HEK293T (cell line): ENCODE measurements at regions not wholly inside any gene's neighbourhood (a gene's known extent, or its start where the extent isn't known, plus 50 kb on each side); places are given as distances from the start of the nearest gene placed in this dataset.

Source experiments
- CTCF ChIA-PET: fragments of 350-600 bp; formaldehyde crosslinking; extraction: SDS; loops from one replicate; lab custom pipeline; 2021; ENCODE audit warnings: antibody characterized with exemption, inconsistent platforms; lab: Yijun Ruan, JAX
- POLR2A ChIA-PET: fragments of 350-600 bp; formaldehyde crosslinking; extraction: SDS; loops from one replicate; lab custom pipeline; 2020; ENCODE audit warnings: antibody characterized with exemption, inconsistent platforms; lab: Yijun Ruan, JAX
- DNase-seq: peaks from one replicate; pipeline ENCODE4 v3.0.0; 2012; ENCODE audit warnings: mixed read lengths; ENCODE audit errors: extremely low spot score
- ARNT ChIP-seq: fragments of 450-650 bp; IDR thresholded peaks from 2 replicates; pipeline ENCODE4 v1.6.1; 2017; ENCODE audit warnings: mild to moderate bottlenecking
- BHLHE40 ChIP-seq: fragments of 450-650 bp; IDR thresholded peaks from 2 replicates; pipeline ENCODE4 v1.6.1; 2016; ENCODE audit warnings: mild to moderate bottlenecking, moderate library complexity, borderline replicate concordance
- CTBP1 ChIP-seq: fragments of 450-650 bp; IDR thresholded peaks from 2 replicates; pipeline ENCODE4 v1.6.1; 2016; ENCODE audit warnings: borderline replicate concordance
- ELF4 ChIP-seq: fragments of 450-650 bp; IDR thresholded peaks from 2 replicates; pipeline ENCODE4 v1.6.1; 2017; ENCODE audit warnings: antibody characterized with exemption
- FOXA1 ChIP-seq: fragments of 450-650 bp; IDR thresholded peaks from 2 replicates; pipeline ENCODE4 v1.6.1; 2016; ENCODE audit warnings: mild to moderate bottlenecking
- FOXK2 ChIP-seq: fragments of 450-650 bp; IDR thresholded peaks from 2 replicates; pipeline ENCODE4 v1.6.1; 2016; ENCODE audit warnings: mild to moderate bottlenecking
- FOXM1 ChIP-seq: fragments of 450-650 bp; IDR thresholded peaks from 2 replicates; pipeline ENCODE4 v1.6.1; 2017; ENCODE audit warnings: mild to moderate bottlenecking, borderline replicate concordance
- HDGF ChIP-seq: fragments of 450-650 bp; IDR thresholded peaks from 2 replicates; pipeline ENCODE4 v1.6.1; 2017; ENCODE audit warnings: antibody characterized with exemption, borderline replicate concordance
- L3MBTL2 ChIP-seq: fragments of 450-650 bp; conservative IDR thresholded peaks from 2 replicates; pipeline ENCODE4 v1.6.1; 2016; ENCODE audit warnings: mild to moderate bottlenecking
- LEF1 ChIP-seq: fragments of 450-650 bp; IDR thresholded peaks from 2 replicates; pipeline ENCODE4 v1.6.1; 2017; ENCODE audit warnings: mild to moderate bottlenecking, borderline replicate concordance
- NFRKB ChIP-seq: fragments of 450-650 bp; IDR thresholded peaks from 2 replicates; pipeline ENCODE4 v1.6.1; 2016; ENCODE audit warnings: mild to moderate bottlenecking, moderate library complexity
- SP1 ChIP-seq: fragments of 450-650 bp; IDR thresholded peaks from 2 replicates; pipeline ENCODE4 v1.6.1; 2017
- SUZ12 ChIP-seq: fragments of 450-650 bp; IDR thresholded peaks from 2 replicates; pipeline ENCODE4 v1.6.1; 2016; ENCODE audit warnings: mild to moderate bottlenecking
- TARDBP ChIP-seq: fragments of 450-650 bp; IDR thresholded peaks from 2 replicates; pipeline ENCODE4 v1.6.1; 2016
- ZNF384 ChIP-seq: fragments of 450-650 bp; IDR thresholded peaks from 2 replicates; pipeline ENCODE4 v1.6.1; 2016
- TF ChIP-seq, protein P1 (sequence below): fragments of 450-650 bp; IDR thresholded peaks from 2 replicates; pipeline ENCODE4 v1.6.1; 2016

DNA sequence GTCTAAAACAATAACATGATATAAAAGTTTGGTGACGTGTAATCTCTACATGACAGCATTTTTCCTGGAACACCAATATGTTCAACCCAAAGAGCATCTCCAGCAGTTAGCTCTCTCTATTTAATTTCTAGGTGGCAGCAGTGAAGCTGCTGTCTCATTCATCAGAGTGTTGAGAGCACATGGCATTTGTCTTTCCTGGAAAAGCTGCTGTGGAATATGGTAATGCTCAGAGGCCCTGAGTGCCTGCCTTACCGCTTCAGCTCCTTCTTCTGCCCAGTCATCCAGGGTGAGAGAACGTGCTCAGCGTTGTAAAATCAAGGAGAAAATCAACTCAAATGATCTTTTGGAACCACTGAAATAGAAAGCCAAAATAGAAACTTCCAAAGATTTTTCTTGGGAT is 640.7 kb downstream of the ADGRL2 start:
- ChIA-PET POLR2A (no interaction called here), CTCF (no interaction called here)
- DNase-seq = no peak
- no peak for TF ChIP-seq SP1
- no peak for TF ChIP-seq BHLHE40
- TF ChIP-seq HDGF = no peak
- no peak for TF ChIP-seq ELF4
- TF ChIP-seq SUZ12 = no peak
- TF ChIP-seq FOXA1 = no peak
- no peak for TF ChIP-seq NFRKB
- TF ChIP-seq LEF1 = no peak
- TF ChIP-seq, protein P1, sequence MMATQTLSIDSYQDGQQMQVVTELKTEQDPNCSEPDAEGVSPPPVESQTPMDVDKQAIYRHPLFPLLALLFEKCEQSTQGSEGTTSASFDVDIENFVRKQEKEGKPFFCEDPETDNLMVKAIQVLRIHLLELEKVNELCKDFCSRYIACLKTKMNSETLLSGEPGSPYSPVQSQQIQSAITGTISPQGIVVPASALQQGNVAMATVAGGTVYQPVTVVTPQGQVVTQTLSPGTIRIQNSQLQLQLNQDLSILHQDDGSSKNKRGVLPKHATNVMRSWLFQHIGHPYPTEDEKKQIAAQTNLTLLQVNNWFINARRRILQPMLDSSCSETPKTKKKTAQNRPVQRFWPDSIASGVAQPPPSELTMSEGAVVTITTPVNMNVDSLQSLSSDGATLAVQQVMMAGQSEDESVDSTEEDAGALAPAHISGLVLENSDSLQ = no peak
- no peak for TF ChIP-seq L3MBTL2
- no peak for TF ChIP-seq CTBP1
- TF ChIP-seq TARDBP = no peak

DNA sequence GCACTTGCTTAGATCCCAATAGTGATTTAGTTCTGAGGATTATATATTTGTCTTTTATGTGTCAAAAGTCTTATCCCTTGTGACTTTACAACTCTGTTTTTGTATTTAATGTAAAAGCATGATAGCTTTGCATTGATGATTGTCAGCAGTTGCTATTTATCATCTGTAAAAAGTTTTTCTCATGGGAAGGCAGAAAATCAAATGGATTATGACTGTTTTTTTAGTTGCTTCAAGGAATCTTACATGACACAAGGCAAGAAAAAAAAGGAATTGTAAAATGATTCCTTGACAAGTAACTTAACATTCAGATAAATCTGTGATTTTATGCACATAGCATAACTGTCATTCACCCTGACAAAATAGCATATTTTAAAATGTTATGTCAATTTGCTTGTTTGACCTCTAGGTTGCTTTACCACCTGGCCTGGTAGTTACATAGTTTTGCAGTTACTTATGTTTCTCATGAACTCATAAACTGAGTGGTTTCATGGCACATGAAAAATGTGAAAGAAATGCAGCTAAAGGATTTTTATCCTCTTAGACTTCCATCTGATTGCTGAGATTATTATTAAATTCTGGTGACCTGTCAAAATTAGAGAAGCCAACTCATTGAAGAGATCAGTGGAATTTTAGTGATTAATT is 622.6 kb downstream of the ADGRL2 start:
- CTCF ChIA-PET = no interaction called here
- DNase-seq = no peak
- POLR2A ChIA-PET = no interaction called here
- TF ChIP-seq FOXA1 (no peak), BHLHE40 (no peak), SP1 (no peak), SUZ12 (no peak)
- TF ChIP-seq, protein P1 = no peak

DNA sequence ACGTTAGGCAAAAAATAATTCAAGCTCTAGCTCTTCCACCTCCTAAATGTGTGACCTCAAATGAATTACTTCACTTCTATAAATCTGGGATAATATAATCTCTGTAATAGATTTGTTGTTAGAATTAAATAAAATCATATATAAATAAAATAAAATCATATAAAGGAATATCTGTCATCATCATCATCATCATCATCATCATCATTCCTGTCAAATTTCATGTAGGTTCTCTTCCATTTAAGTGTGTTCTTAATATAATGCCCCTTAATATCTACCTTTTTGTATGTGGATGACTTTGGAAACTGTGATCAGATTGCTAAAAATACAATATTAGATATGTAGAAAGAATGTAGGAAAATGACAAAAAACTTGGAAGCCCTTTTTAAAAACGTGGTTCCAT is 621.0 kb downstream of the ADGRL2 start:
- TF ChIP-seq ZNF384 (no peak), FOXK2 (no peak), LEF1 (no peak), FOXA1 (no peak), ARNT (no peak)
- TF ChIP-seq, protein P1 = no peak
- CTCF ChIA-PET = no interaction called here
- no peak for DNase-seq
- POLR2A ChIA-PET = no interaction called here

DNA sequence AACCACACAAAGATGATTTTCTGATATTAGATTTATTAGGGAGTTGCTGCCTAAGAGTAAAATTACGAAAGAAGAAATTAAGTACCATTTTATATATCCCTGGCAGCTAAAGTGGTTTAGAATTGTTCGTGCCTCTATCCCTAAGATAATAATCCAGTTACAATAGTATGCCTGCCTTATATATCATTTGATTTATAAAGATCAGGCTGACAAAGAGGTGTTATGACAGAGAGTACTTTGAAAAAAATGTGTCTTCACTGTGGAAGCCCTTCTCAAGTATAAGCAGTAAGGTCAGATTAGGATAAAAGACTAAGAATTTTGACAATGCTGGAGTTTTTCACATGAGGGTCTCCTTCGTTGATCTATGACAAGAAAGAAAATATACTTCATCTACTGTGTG is 619.9 kb downstream of the ADGRL2 start:
- POLR2A ChIA-PET = no interaction called here
- CTCF ChIA-PET = no interaction called here

DNA sequence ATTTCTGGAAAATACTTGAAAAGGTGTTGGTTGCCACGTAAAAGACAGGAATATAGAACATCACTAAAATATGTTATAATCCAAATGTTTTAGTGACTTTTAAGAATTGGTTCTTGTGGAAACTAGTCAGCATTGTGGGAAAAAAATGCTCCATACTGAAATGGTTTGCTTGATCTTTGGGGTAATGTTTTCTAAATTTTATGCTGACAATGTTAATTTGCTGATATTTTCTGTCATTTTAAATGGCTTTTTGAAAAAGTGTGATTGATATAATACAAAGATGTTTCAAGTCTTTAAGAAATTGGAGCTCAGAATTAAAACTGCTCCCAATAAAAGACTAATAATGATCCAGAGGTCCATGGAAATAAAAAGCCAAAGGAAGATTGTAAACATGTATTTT is 610.9 kb downstream of the ADGRL2 start:
- ChIA-PET POLR2A (no interaction called here), CTCF (no interaction called here)
- no peak for DNase-seq
- TF ChIP-seq, protein P1 = no peak
- TF ChIP-seq ELF4 = no peak
- no peak for TF ChIP-seq SP1
- no peak for TF ChIP-seq FOXK2
- TF ChIP-seq FOXM1 = no peak
- TF ChIP-seq BHLHE40 = no peak
- no peak for TF ChIP-seq ZNF384
- no peak for TF ChIP-seq ARNT
- TF ChIP-seq SUZ12 = no peak
- TF ChIP-seq FOXA1 = no peak
- no peak for TF ChIP-seq L3MBTL2
- TF ChIP-seq TARDBP = no peak

More for the DNA sequence above, 619.9 kb downstream of the ADGRL2 start:
- no peak for DNase-seq
- TF ChIP-seq FOXM1 (no peak), LEF1 (no peak), HDGF (no peak), L3MBTL2 (no peak)
- TF ChIP-seq, protein P1 = no peak

DNA sequence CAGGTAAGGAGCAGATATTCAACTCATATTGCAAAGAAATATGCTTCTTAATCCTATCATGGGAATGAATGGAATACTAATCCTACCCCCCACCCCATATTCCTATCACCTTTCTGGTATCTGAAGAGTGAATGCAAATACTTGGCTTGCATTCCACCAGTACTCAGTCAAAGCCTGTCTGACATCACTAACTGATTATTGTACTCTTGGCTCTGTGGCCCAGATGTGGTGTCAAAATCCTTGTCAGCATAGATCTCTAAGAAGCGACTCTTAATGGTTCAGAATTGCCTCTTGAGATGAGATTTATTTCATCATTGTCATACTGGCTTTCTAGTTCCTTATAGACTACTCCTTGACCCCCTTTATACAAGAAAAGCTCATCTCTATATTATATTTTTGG is 604.6 kb downstream of the ADGRL2 start:
- CTCF ChIA-PET = no interaction called here
- DNase-seq = no peak
- TF ChIP-seq SP1 = no peak
- no peak for TF ChIP-seq HDGF
- no peak for TF ChIP-seq FOXM1
- TF ChIP-seq, protein P1 = no peak
- no peak for TF ChIP-seq TARDBP
- POLR2A ChIA-PET = no interaction called here
